OCI-LY1 (cell line): ENCODE measurements at regions not wholly inside any gene's neighbourhood (a gene's known extent, or its start where the extent isn't known, plus 50 kb on each side); places are given as distances from the start of the nearest gene placed in this dataset.

Experiments
- H2AFZ ChIP-seq: fragments of 200-600 bp; sonication (generic), shearing (Covaris generic); 2 replicates; pipeline ENCODE4 v1.6.0; 2014; ENCODE audit warnings: antibody characterized with exemption, mild to moderate bottlenecking, low read length
- H3F3A ChIP-seq: fragments of 200-600 bp; sonication (generic), shearing (Covaris generic); 2 replicates; pipeline ENCODE4 v1.6.0; 2014; ENCODE audit warnings: mild to moderate bottlenecking, antibody characterized with exemption, low read length, moderate library complexity; ENCODE audit not compliant: insufficient read depth
- H3K27ac ChIP-seq: fragments of 200-600 bp; sonication (generic); 2 replicates; pipeline ENCODE4 v1.5.1; 2014; ENCODE audit warnings: low read length, mixed run types, mild to moderate bottlenecking, low read depth; ENCODE audit not compliant: poor library complexity, severe bottlenecking
- H3K27me3 ChIP-seq: fragments of 200-600 bp; sonication (generic); 2 replicates; pipeline ENCODE4 v1.6.0; 2014; ENCODE audit warnings: antibody characterized with exemption, mild to moderate bottlenecking, low read length, moderate library complexity; ENCODE audit not compliant: insufficient read depth
- H3K36me3 ChIP-seq: fragments of 200-600 bp; sonication (generic); 2 replicates; pipeline ENCODE4 v1.6.1; 2014; ENCODE audit warnings: mild to moderate bottlenecking, antibody characterized with exemption, low read length, moderate library complexity, mixed read lengths; ENCODE audit not compliant: insufficient read depth
- H3K4me1 ChIP-seq: fragments of 200-600 bp; sonication (generic); 2 replicates; pipeline ENCODE4 v1.5.1; 2014; ENCODE audit warnings: mild to moderate bottlenecking, low read length, moderate library complexity; ENCODE audit not compliant: insufficient read depth, severe bottlenecking
- H3K4me2 ChIP-seq: fragments of 200-600 bp; sonication (generic), shearing (Covaris generic); 2 replicates; pipeline ENCODE4 v1.6.1; 2014; ENCODE audit warnings: low read length
- H3K4me3 ChIP-seq: fragments of 200-600 bp; sonication (generic); 2 replicates; pipeline ENCODE4 v1.5.1; 2014; ENCODE audit warnings: low read length, low read depth, mild to moderate bottlenecking, mixed read lengths; ENCODE audit not compliant: poor library complexity, severe bottlenecking
- H3K79me2 ChIP-seq: fragments of 200-600 bp; shearing (Covaris generic); 2 replicates; pipeline ENCODE4 v1.6.1; 2016; ENCODE audit warnings: mixed run types, low read length, mixed read lengths; ENCODE audit not compliant: insufficient read depth
- H3K9ac ChIP-seq: fragments of 200-600 bp; sonication (generic), shearing (Covaris generic); 2 replicates; pipeline ENCODE4 v1.6.1; 2014; ENCODE audit warnings: mild to moderate bottlenecking, low read length, mixed read lengths
- H3K9me2 ChIP-seq: fragments of 200-600 bp; sonication (generic), shearing (Covaris generic); 2 replicates; pipeline ENCODE4 v1.6.1; 2014; ENCODE audit warnings: low read depth, mild to moderate bottlenecking, low read length, mixed read lengths
- H3K9me3 ChIP-seq: fragments of 200-600 bp; shearing (Covaris generic); 2 replicates; pipeline ENCODE4 v1.6.1; 2014; ENCODE audit warnings: low read length, mixed read lengths
- H4K20me1 ChIP-seq: fragments of 200-600 bp; sonication (generic), shearing (Covaris generic); 2 replicates; pipeline ENCODE4 v1.6.0; 2016; ENCODE audit warnings: mild to moderate bottlenecking, low read length; ENCODE audit not compliant: insufficient read depth
- EZH2 ChIP-seq: fragments of 200-600 bp; sonication (generic), shearing (Covaris generic); IDR thresholded peaks from 2 replicates; pipeline ENCODE4 v1.8.0; 2017; ENCODE audit warnings: borderline replicate concordance, mixed run types, mild to moderate bottlenecking, antibody characterized with exemption, low read length, moderate library complexity, mixed read lengths
- TF ChIP-seq, protein P1 (sequence below): fragments of 200-600 bp; sonication (generic), shearing (Covaris generic); IDR thresholded peaks from 2 replicates; pipeline ENCODE4 v1.5.1; 2017; ENCODE audit warnings: mild to moderate bottlenecking, antibody characterized with exemption, low read length, moderate library complexity, mixed read lengths

DNA sequence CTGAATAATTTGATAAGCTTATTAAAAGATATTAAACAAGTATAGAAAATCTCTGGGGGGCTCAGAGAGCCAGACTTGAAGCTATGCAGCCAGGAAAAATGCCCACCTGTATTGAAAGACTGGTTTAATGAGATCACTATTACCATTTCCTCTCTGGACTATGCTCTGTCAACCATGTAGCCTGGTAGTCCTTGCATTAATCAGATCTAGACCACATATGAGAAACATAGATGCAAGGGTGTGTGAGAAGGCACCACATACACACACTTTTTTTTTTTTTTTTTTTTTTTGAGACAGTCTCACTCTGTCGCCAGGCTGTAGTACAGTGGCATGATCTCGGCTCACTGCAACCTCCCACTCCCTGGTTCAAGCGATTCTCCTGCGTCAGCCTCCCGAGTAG lies 75.9 kb upstream of the ATP8A1 start:
- Histone ChIP-seq H3K36me3 (no peaks in the 10 kb centered on the region), H3K4me1 (no peaks in the 10 kb centered on the region), H3K27ac (no peak overlapping the region), H3K9ac (no peak overlapping the region), H3K9me2 (no peaks in the 10 kb centered on the region), H3K4me2 (no peak overlapping the region), H3K27me3 (no peaks in the 10 kb centered on the region), H3K79me2 (no peaks in the 10 kb centered on the region), H3K4me3 (no peak overlapping the region), H3F3A (no peaks in the 10 kb centered on the region), H2AFZ (no peak overlapping the region), H3K9me3 (no peaks in the 10 kb centered on the region), H4K20me1 (no peaks in the 10 kb centered on the region)
- TF ChIP-seq EZH2: no peak
- TF ChIP-seq, protein P1, sequence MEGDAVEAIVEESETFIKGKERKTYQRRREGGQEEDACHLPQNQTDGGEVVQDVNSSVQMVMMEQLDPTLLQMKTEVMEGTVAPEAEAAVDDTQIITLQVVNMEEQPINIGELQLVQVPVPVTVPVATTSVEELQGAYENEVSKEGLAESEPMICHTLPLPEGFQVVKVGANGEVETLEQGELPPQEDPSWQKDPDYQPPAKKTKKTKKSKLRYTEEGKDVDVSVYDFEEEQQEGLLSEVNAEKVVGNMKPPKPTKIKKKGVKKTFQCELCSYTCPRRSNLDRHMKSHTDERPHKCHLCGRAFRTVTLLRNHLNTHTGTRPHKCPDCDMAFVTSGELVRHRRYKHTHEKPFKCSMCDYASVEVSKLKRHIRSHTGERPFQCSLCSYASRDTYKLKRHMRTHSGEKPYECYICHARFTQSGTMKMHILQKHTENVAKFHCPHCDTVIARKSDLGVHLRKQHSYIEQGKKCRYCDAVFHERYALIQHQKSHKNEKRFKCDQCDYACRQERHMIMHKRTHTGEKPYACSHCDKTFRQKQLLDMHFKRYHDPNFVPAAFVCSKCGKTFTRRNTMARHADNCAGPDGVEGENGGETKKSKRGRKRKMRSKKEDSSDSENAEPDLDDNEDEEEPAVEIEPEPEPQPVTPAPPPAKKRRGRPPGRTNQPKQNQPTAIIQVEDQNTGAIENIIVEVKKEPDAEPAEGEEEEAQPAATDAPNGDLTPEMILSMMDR: no peak

DNA sequence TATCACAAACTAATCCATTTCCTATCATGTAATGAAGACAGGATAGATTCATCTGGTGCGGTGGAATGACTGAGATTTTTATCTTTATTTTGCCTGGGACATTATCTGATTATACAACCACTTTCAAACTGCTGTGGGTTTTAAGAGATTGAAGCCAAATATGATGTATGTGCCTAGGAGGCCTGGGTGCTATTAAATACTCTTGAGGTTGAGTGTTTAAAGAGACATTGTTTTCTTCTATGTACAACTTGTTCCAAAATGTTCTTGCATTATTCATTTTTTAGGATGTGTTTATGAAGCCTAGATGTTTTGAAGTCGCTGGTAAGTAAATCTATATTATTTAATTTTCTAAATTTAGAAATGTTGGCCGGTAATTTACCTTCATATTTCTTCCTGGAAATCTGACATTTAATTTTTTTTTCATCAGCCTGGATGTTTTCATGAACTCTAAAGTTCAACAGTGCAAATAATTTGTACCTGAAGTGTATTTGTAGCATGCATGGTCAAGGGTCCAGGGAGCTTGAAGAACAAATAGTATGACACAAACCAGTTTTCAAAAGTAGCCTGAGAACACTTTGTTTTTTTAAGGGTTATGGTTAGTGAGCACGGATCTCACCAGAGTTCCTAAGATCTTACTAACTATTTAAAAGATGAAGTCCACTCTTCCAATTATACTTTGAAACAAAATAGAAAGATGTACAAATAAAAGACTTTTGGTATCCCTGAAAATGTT lies 72.8 kb upstream of the ATP8A1 start:
- Histone ChIP-seq H3K4me2 (no peak overlapping the region), H3K9me2 (no peaks in the 10 kb centered on the region), H3K27ac (no peak overlapping the region), H4K20me1 (no peaks in the 10 kb centered on the region), H3K36me3 (no peaks in the 10 kb centered on the region), H3K9ac (no peak overlapping the region), H3F3A (no peaks in the 10 kb centered on the region), H3K4me1 (no peaks in the 10 kb centered on the region), H3K4me3 (no peak overlapping the region), H2AFZ (no peak overlapping the region), H3K27me3 (no peaks in the 10 kb centered on the region), H3K9me3 (no peaks in the 10 kb centered on the region), H3K79me2 (no peaks in the 10 kb centered on the region)
- TF ChIP-seq EZH2: no peak
- TF ChIP-seq, protein P1: no peak

DNA sequence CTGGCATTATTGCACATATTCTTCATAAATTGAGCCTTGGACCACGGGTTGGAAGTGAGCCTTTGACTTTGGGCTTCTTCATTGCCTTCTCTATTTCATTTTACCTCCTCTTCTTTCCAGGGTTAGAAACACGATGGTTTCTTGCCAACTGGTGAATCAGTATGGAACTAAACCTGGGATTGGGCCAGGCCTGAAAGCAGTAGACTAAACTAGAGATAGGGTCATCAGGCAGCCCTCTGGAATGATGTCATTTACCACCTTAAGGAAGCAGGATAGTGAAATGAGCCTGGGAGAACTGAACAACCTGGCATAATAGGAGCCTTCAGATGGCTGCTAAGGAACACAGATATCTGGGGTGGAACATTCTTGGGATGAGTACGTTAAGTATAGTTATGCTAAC lies 67.5 kb upstream of the ATP8A1 start:
- H3F3A ChIP-seq: no peaks in the 10 kb centered on the region
- H3K4me1 ChIP-seq: no peaks in the 10 kb centered on the region
- H3K9me3 ChIP-seq: no peaks in the 10 kb centered on the region
- H3K9me2 ChIP-seq: no peaks in the 10 kb centered on the region
- no peaks in the 10 kb centered on the region for H3K27me3 ChIP-seq
- H3K27ac ChIP-seq: no peak overlapping the region
- H2AFZ ChIP-seq: no peak overlapping the region
- no peak overlapping the region for H3K9ac ChIP-seq
- no peaks in the 10 kb centered on the region for H3K79me2 ChIP-seq
- H3K36me3 ChIP-seq: no peaks in the 10 kb centered on the region
- no peak overlapping the region for H3K4me3 ChIP-seq
- no peak overlapping the region for H3K4me2 ChIP-seq
- TF ChIP-seq EZH2: no peak
- TF ChIP-seq, protein P1: no peak
- H4K20me1 ChIP-seq: no peaks in the 10 kb centered on the region
